ENCODE measurements at regions not wholly inside any gene's neighbourhood (a gene's known extent, or its start where the extent isn't known, plus 50 kb on each side); places are given as distances from the start of the nearest gene placed in this dataset.

DNA sequence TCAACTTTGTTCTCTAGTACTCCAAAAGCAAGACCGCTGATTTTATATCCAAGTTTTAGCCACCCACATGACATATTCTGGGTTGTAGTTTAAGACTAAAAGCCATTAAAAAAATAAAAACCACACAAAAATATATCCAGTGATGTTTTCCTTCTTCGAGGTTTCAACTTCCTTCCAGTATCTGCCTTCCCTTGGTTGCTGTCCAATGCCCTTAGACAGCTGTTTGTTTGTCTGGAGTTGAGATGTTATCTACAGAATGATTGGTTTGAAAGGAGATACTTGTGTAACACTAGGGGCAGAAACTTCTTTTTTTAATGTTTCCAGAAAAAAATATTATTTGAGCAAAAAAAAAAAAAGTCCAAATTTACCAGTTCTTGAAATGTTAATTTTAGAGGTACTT, 591.5 kb upstream of the PCDH9 start:
- TF ChIP-seq, protein P1, sequence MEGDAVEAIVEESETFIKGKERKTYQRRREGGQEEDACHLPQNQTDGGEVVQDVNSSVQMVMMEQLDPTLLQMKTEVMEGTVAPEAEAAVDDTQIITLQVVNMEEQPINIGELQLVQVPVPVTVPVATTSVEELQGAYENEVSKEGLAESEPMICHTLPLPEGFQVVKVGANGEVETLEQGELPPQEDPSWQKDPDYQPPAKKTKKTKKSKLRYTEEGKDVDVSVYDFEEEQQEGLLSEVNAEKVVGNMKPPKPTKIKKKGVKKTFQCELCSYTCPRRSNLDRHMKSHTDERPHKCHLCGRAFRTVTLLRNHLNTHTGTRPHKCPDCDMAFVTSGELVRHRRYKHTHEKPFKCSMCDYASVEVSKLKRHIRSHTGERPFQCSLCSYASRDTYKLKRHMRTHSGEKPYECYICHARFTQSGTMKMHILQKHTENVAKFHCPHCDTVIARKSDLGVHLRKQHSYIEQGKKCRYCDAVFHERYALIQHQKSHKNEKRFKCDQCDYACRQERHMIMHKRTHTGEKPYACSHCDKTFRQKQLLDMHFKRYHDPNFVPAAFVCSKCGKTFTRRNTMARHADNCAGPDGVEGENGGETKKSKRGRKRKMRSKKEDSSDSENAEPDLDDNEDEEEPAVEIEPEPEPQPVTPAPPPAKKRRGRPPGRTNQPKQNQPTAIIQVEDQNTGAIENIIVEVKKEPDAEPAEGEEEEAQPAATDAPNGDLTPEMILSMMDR (IDR thresholded peaks at IDR 0.05; ENCODE audit: low read depth, low read length, poor library complexity, severe bottlenecking) = no peak
- no peak for TF ChIP-seq EZH2phosphoT487 (IDR thresholded peaks at IDR 0.05; ENCODE audit: borderline replicate concordance, low read length)

All from DOHH2 (cell line).